Smooth muscle cell (in vitro differentiated cells): ENCODE measurements at regions not wholly inside any gene's neighbourhood (a gene's known extent, or its start where the extent isn't known, plus 50 kb on each side); places are given as distances from the start of the nearest gene placed in this dataset.
"Not testable (repeated sequence)": the region's sequence is repeated elsewhere in the genome, so short reads cannot be mapped to it uniquely, and the experiment has no call there.

Source experiments
- DNase-seq: peaks from one replicate; lab custom pipeline; 2025; ENCODE audit not compliant: unreplicated experiment; lab: John Stamatoyannopoulos, UW
- H2AFZ ChIP-seq: fragments of 200-600 bp; sonication (generic); 2 replicates; pipeline ENCODE4 v1.6.0; 2016; ENCODE audit warnings: antibody characterized with exemption, low read depth, mild to moderate bottlenecking
- H3F3A ChIP-seq: fragments of 200-600 bp; sonication (generic); 2 replicates; pipeline ENCODE4 v1.6.0; 2017; ENCODE audit warnings: antibody characterized with exemption, low read depth
- H3K27ac ChIP-seq: fragments of 200-600 bp; sonication (generic); 2 replicates; pipeline ENCODE4 v1.5.1; 2016; ENCODE audit warnings: low read depth, mild to moderate bottlenecking
- H3K27me3 ChIP-seq: fragments of 200-600 bp; sonication (generic); 2 replicates; pipeline ENCODE4 v1.6.1; 2016; ENCODE audit warnings: low read depth, mild to moderate bottlenecking
- H3K36me3 ChIP-seq: fragments of 200-600 bp; sonication (generic); 2 replicates; pipeline ENCODE4 v1.5.1; 2016; ENCODE audit warnings: low read depth
- H3K4me1 ChIP-seq: fragments of 200-600 bp; sonication (generic); 2 replicates; pipeline ENCODE4 v1.5.1; 2016; ENCODE audit warnings: low read depth
- H3K4me2 ChIP-seq: fragments of 200-600 bp; sonication (generic); 2 replicates; pipeline ENCODE4 v1.6.0; 2016; ENCODE audit warnings: mild to moderate bottlenecking
- H3K4me3 ChIP-seq: fragments of 200-600 bp; sonication (generic); 2 replicates; pipeline ENCODE4 v1.5.1; 2016; ENCODE audit warnings: mild to moderate bottlenecking
- H3K79me2 ChIP-seq: fragments of 200-600 bp; sonication (generic); 2 replicates; pipeline ENCODE4 v1.6.0; 2016; ENCODE audit warnings: low read depth, mild to moderate bottlenecking
- H3K9ac ChIP-seq: fragments of 200-600 bp; sonication (generic); 2 replicates; pipeline ENCODE4 v1.6.0; 2016; ENCODE audit warnings: low read depth
- H3K9me3 ChIP-seq: fragments of 200-600 bp; sonication (generic); replicated peaks from 2 replicates; pipeline ENCODE4 v1.5.1; 2016; ENCODE audit warnings: low read depth
- H4K20me1 ChIP-seq: fragments of 200-600 bp; sonication (generic); 2 replicates; pipeline ENCODE4 v1.6.0; 2016; ENCODE audit warnings: low read depth
- WGBS: methylation state at CpG from one replicate; pipeline ENCODE4 v1.1.7; 2016; ENCODE audit warnings: low lambda C conversion rate; 5-methylcytosine and 5-hydroxymethylcytosine counted together
- TF ChIP-seq, protein P1 (sequence below): fragments of 200-600 bp; sonication (generic); IDR thresholded peaks from 2 replicates; pipeline ENCODE4 v1.5.1; 2017; ENCODE audit warnings: borderline replicate concordance, mild to moderate bottlenecking, antibody characterized with exemption; ENCODE audit not compliant: insufficient read depth, poor library complexity, severe bottlenecking

DNA sequence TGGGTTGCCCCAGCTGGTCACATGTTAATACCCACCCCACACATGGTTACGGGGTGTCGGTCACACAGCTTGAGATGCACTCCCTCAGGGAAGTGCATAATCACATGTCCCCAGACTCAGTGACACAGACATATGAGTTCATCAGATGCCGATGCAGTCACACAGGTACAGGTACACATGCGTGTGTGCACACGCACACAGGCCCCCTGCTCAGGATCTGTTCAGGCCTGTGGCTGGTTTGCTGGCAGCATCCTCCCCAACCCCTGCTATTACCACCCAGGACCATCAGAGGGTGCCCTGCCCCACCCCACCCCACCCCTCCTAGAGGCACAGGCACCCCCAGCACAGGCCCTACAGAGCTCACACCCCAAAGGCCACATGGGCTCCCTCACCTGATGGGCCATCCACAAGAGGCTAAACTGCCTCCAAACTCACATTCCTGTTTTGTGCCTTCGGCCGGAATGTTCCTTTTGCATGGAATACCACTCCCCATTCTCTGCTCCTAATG, 120.6 kb upstream of the ZSCAN2 start:
- not testable (repeated sequence) for H3K27ac ChIP-seq

DNA sequence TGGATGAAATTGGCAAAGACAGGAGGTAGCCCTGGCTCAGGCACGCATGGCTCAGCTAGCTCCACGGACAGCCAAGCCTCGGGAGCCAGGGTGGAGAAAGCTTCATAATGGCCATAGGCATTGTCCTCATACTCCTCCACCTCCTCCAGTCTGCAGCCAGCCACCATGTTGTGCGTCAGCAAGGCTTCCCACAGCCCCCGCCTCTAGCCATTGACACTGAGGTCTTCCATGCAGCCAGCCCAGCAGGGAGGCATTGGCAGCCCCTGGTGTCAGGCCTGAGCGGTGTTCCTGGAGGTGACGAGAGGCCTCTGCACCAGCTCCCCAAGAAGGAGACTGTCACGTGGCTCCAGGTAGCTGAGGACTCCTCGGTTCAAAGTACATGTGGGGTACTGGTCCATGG, 117.0 kb upstream of the ZSCAN2 start:
- not testable (repeated sequence) for H3K79me2 ChIP-seq, H3K9ac ChIP-seq, H3F3A ChIP-seq, H3K9me3 ChIP-seq, H2AFZ ChIP-seq, H3K4me1 ChIP-seq, H3K4me3 ChIP-seq, H3K27ac ChIP-seq, H3K36me3 ChIP-seq, DNase-seq, H4K20me1 ChIP-seq, H3K27me3 ChIP-seq, H3K4me2 ChIP-seq
- 90% methylated on average over 4 of the region's 9 CpGs for WGBS

More for the DNA sequence above, 120.6 kb upstream of the ZSCAN2 start:
- H3K36me3 ChIP-seq, H3K9me3 ChIP-seq, H4K20me1 ChIP-seq, H3K4me1 ChIP-seq, H3F3A ChIP-seq, H3K27me3 ChIP-seq, H3K4me2 ChIP-seq, DNase-seq, H3K9ac ChIP-seq, H2AFZ ChIP-seq, H3K79me2 ChIP-seq, H3K4me3 ChIP-seq: not testable (repeated sequence)
- WGBS, result no CpG with 5 or more reads among the region's 7 CpGs

DNA sequence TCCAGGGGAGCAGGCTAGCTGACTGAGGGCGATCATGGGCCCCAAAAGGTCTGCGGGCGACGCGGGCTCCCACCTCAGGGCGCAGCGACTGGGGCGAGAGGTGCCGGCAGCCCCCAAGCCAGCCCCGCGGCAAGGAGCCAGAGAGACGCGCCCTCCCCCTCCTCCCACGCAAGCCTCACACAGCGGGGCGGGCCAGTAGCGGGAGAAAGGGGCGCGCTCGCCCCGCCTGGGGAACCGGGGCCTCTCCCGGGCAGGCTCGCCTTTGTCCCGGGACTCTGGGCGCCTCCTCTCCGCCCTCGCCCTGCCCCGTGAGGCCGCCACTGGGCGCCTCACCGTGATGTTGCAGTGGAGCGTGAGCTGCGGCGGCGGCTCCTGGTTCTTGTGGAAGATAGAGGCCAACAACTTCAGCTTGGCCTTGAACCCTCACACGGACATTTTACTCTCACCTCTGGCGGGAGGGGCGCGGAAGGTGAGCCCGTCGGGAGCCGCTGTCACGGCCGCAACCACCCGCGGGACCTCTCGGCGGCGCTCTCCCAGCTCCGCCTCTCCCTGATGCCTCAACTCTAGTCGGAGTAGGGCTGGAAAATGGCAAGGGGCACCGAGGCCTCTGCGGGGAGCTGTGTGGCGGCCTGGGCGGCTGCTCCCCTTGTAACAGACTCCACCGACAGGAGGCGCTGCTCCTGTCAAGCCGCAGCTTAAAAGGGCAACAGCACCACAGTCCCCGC, 100.5 kb upstream of the ZSCAN2 start:
- not testable (repeated sequence) for H3K79me2 ChIP-seq, H3K4me2 ChIP-seq, H3F3A ChIP-seq, H3K27ac ChIP-seq, H3K27me3 ChIP-seq, H3K9me3 ChIP-seq, H3K36me3 ChIP-seq, H3K4me1 ChIP-seq, H4K20me1 ChIP-seq, H3K9ac ChIP-seq, DNase-seq, H2AFZ ChIP-seq
- H3K4me3 ChIP-seq, result peak overlapping the region; percentile 41
- WGBS, result no CpG with 5 or more reads among the region's 60 CpGs

DNA sequence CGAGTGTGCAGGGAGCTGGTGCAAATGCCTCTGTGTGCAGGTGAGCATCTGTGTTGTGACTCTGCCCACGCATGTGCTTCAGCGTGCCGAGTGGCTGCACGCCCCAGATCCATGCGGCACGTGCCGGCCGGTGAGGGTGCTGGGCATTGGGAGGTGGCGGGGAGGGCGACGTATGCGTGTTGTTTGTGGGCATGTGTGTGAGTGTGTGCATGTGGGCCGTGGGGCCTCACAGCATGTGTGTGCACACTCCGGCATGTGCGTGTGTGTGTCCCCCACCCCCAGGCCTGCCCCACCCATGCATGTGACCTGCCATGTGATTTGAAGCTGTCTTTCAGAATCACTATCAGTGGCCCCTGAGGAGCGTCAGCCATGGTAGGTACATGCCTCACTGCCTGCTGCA, 97.7 kb upstream of the ZSCAN2 start:
- H3K27me3 ChIP-seq, H2AFZ ChIP-seq: not testable (repeated sequence)
- 94% methylated on average over 16 of the region's 17 CpGs for WGBS

DNA sequence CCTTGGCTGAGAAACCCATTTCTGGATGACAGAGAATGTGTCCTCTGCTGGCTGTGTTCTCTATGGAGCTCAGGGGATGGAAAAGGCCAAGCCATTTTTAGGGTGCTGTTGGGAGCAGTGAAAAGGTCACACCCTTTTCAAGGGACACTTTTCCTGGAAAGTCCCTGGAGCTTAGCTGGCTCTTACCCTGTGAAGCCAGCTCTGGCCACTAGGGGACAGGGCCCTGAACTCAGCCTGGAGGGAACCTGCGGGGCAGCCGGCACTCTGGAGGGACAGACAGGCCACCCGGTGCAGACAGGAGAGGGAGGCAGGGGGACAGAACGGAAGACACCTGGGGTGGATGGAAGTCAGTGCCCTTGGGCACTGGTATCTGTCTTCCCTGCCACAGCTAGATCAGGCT, 95.3 kb upstream of the ZSCAN2 start:
- not testable (repeated sequence) for H4K20me1 ChIP-seq, H3K4me3 ChIP-seq, H3K27ac ChIP-seq, H2AFZ ChIP-seq, H3K79me2 ChIP-seq, H3K9ac ChIP-seq, H3K4me1 ChIP-seq, H3K36me3 ChIP-seq, H3K27me3 ChIP-seq, H3K9me3 ChIP-seq, H3K4me2 ChIP-seq, DNase-seq, H3F3A ChIP-seq
- TF ChIP-seq, protein P1, sequence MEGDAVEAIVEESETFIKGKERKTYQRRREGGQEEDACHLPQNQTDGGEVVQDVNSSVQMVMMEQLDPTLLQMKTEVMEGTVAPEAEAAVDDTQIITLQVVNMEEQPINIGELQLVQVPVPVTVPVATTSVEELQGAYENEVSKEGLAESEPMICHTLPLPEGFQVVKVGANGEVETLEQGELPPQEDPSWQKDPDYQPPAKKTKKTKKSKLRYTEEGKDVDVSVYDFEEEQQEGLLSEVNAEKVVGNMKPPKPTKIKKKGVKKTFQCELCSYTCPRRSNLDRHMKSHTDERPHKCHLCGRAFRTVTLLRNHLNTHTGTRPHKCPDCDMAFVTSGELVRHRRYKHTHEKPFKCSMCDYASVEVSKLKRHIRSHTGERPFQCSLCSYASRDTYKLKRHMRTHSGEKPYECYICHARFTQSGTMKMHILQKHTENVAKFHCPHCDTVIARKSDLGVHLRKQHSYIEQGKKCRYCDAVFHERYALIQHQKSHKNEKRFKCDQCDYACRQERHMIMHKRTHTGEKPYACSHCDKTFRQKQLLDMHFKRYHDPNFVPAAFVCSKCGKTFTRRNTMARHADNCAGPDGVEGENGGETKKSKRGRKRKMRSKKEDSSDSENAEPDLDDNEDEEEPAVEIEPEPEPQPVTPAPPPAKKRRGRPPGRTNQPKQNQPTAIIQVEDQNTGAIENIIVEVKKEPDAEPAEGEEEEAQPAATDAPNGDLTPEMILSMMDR, result peak; percentile 20
- WGBS, result 13% methylated on average over 2 of the region's 4 CpGs

More for the DNA sequence above, 97.7 kb upstream of the ZSCAN2 start:
- not testable (repeated sequence) for DNase-seq, H3K9me3 ChIP-seq, H3K27ac ChIP-seq, H3K4me3 ChIP-seq, H3F3A ChIP-seq, H3K9ac ChIP-seq, H3K4me2 ChIP-seq, H4K20me1 ChIP-seq, H3K36me3 ChIP-seq, H3K79me2 ChIP-seq, H3K4me1 ChIP-seq

DNA sequence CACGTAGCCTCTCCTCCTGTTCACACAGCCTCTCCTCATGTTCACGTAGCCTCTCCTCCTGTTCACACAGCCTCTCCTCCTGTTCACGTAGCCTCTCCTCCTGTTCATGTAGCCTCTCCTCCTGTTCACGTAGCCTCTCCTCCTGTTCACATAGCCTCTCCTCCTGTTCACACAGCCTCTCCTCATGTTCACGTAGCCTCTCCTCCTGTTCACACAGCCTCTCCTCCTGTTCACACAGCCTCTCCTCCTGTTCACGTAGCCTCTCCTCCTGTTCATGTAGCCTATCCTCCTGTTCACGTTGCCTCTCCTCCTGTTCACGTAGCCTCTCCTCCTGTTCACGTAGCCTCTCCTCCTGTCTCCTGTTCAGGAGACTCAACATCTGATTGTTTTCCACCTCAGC, 88.5 kb upstream of the ZSCAN2 start:
- H3K36me3 ChIP-seq, H3F3A ChIP-seq, H3K4me3 ChIP-seq, H3K9me3 ChIP-seq, H3K79me2 ChIP-seq, H3K27me3 ChIP-seq, H3K4me2 ChIP-seq, DNase-seq, H4K20me1 ChIP-seq, H3K27ac ChIP-seq, H2AFZ ChIP-seq, H3K4me1 ChIP-seq, H3K9ac ChIP-seq: not testable (repeated sequence)
- WGBS, result 97% methylated on average over 3 of the region's 9 CpGs

DNA sequence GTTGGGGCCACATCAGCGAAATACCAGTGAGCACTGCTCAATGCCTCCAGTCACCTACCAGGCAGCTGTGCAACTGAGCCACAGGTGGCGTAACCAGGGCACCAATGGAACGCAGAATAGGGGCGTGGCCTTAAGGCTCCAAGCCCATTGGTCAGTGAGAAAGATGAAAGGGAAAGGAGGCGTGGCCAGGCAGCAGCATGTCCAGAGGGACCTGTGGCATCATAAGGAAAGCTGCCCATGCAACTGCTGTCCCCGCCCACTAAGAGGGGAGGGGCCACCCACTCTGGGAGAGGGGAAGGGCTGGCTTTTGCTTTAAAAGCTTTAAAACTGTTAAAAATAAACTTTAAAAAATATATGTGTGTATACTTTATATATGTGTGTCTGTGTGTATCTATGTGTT, 84.0 kb upstream of the ZSCAN2 start:
- H3K27me3 ChIP-seq, H2AFZ ChIP-seq, H3K4me3 ChIP-seq, H3K4me2 ChIP-seq, DNase-seq, H4K20me1 ChIP-seq, H3F3A ChIP-seq, H3K9me3 ChIP-seq, H3K27ac ChIP-seq, H3K79me2 ChIP-seq, H3K9ac ChIP-seq, H3K36me3 ChIP-seq, H3K4me1 ChIP-seq: not testable (repeated sequence)
- WGBS, result 79% methylated on average over 5 of the region's 6 CpGs
